GM12864 (cell line): ENCODE measurements at regions not wholly inside any gene's neighbourhood (a gene's known extent, or its start where the extent isn't known, plus 50 kb on each side); places are given as distances from the start of the nearest gene placed in this dataset.

Experiments used
- DNase-seq: peaks from one replicate; pipeline ENCODE4 v3.0.0-alpha.2; 2011; ENCODE audit warnings: low read depth
- H3K4me3 ChIP-seq: 2 replicates; pipeline ENCODE4 v1.5.1; 2011; ENCODE audit warnings: mild to moderate bottlenecking, low read depth, low read length, control low read depth
- CTCF ChIP-seq: IDR thresholded peaks from 2 replicates; pipeline ENCODE4 v1.5.1; 2011; ENCODE audit warnings: low read depth, mild to moderate bottlenecking, moderate library complexity, low read length, control low read depth, inconsistent platforms; ENCODE audit errors: missing control alignments

- no peak overlapping the region for H3K4me3 ChIP-seq
- DNase-seq = no peak
- TF ChIP-seq CTCF = no peak
Observed at GRCh38 chr4:83759611-83760010, 223.7 kb downstream of the GPAT3 start.

GRCh38 chr4:83758285-83758684 is 222.4 kb downstream of the GPAT3 start:
- no peak overlapping the region for H3K4me3 ChIP-seq
- TF ChIP-seq CTCF = no peak
- DNase-seq = no peak

GRCh38 chr4:83757121-83757621 is 221.3 kb downstream of the GPAT3 start:
- DNase-seq = no peak
- H3K4me3 ChIP-seq = no peak overlapping the region
- no peak for TF ChIP-seq CTCF

- no peak for DNase-seq
- no peak overlapping the region for H3K4me3 ChIP-seq
- TF ChIP-seq CTCF = no peak
Observed at GRCh38 chr4:83753260-83753659, 217.4 kb downstream of the GPAT3 start.

- no peak for TF ChIP-seq CTCF
- DNase-seq = no peak
- no peak overlapping the region for H3K4me3 ChIP-seq
Observed at GRCh38 chr4:83751336-83751949, 215.5 kb downstream of the GPAT3 start.

- H3K4me3 ChIP-seq = no peak overlapping the region
- DNase-seq = no peak
- TF ChIP-seq CTCF = no peak
Observed at GRCh38 chr4:83748711-83749110, 212.8 kb downstream of the GPAT3 start.

GRCh38 chr4:83738895-83739294 is 203.0 kb downstream of the GPAT3 start:
- no peak overlapping the region for H3K4me3 ChIP-seq
- TF ChIP-seq CTCF = no peak
- DNase-seq = no peak
